Thoracic aorta (tissue), 2 donors: ENCODE measurements at regions not wholly inside any gene's neighbourhood (a gene's known extent, or its start where the extent isn't known, plus 50 kb on each side); places are given as distances from the start of the nearest gene placed in this dataset.

ENCODE experiments used
- ATAC-seq: fragments of 150-250 bp; one replicate; pipeline ENCODE4 v1.8.0; 2017; ENCODE audit warnings: low read depth; ENCODE audit not compliant: insufficient number of reproducible peaks, low FRiP score
- DNase-seq: peaks from one replicate; pipeline ENCODE4 v3.0.0-alpha.2; 2020; ENCODE audit warnings: low spot score
- H3K27ac ChIP-seq, 2 donors: fragments of 200-600 bp; sonication (generic); 1 replicate in 1 of 2; 2 replicates in 1 of 2; pipeline ENCODE4 v1.5.1; 2016; ENCODE audit warnings: mild to moderate bottlenecking in 2 of 2, moderate library complexity in 2 of 2
- H3K27me3 ChIP-seq: fragments of 200-600 bp; sonication (generic); replicated peaks from 2 replicates; pipeline ENCODE4 v1.6.0; 2016; ENCODE audit warnings: mild to moderate bottlenecking; ENCODE audit not compliant: insufficient read depth
- H3K36me3 ChIP-seq: fragments of 200-600 bp; sonication (generic); one replicate; pipeline ENCODE4 v1.5.1; 2016
- H3K4me1 ChIP-seq, 2 donors: fragments of 200-600 bp; sonication (generic); 1 replicate in 1 of 2; 2 replicates in 1 of 2; pipeline versions ENCODE4 v1.5.1 to v1.6.0; 2016; ENCODE audit warnings: low read depth in 2 of 2, mild to moderate bottlenecking in 1 of 2; ENCODE audit not compliant: control insufficient read depth in 1 of 2
- H3K4me3 ChIP-seq: fragments of 200-600 bp; sonication (generic); 2 replicates; pipeline ENCODE4 v1.5.1; 2016; ENCODE audit warnings: mild to moderate bottlenecking
- H3K9me3 ChIP-seq: fragments of 200-600 bp; sonication (generic); 2 replicates; pipeline ENCODE4 v1.5.1; 2016
- TF ChIP-seq, protein P1 (sequence below): fragments of 200-600 bp; sonication (generic); IDR thresholded peaks from one replicate; pipeline ENCODE4 v1.5.1; 2019; ENCODE audit warnings: antibody characterized with exemption

GRCh38 chr5:105134328-105134727 lies 1571.7 kb upstream of the NUDT12 start:
- Histone ChIP-seq H3K4me1 (no peaks in the 10 kb centered on the region), H3K9me3 (no peaks in the 10 kb centered on the region), H3K27ac (no peak overlapping the region), H3K4me3 (no peak overlapping the region), H3K36me3 (no peaks in the 10 kb centered on the region), H3K27me3 (no peaks in the 10 kb centered on the region)
- TF ChIP-seq, protein P1, sequence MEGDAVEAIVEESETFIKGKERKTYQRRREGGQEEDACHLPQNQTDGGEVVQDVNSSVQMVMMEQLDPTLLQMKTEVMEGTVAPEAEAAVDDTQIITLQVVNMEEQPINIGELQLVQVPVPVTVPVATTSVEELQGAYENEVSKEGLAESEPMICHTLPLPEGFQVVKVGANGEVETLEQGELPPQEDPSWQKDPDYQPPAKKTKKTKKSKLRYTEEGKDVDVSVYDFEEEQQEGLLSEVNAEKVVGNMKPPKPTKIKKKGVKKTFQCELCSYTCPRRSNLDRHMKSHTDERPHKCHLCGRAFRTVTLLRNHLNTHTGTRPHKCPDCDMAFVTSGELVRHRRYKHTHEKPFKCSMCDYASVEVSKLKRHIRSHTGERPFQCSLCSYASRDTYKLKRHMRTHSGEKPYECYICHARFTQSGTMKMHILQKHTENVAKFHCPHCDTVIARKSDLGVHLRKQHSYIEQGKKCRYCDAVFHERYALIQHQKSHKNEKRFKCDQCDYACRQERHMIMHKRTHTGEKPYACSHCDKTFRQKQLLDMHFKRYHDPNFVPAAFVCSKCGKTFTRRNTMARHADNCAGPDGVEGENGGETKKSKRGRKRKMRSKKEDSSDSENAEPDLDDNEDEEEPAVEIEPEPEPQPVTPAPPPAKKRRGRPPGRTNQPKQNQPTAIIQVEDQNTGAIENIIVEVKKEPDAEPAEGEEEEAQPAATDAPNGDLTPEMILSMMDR: no peak
- no peak for DNase-seq
- ATAC-seq: no peak

GRCh38 chr5:105133087-105133486 lies 1570.5 kb upstream of the NUDT12 start:
- Histone ChIP-seq H3K36me3 (no peaks in the 10 kb centered on the region), H3K9me3 (no peaks in the 10 kb centered on the region), H3K27ac (no peak overlapping the region), H3K27me3 (no peaks in the 10 kb centered on the region), H3K4me3 (no peak overlapping the region), H3K4me1 (no peaks in the 10 kb centered on the region)
- ATAC-seq (no peak), DNase-seq (no peak)
- TF ChIP-seq, protein P1: no peak

- Histone ChIP-seq H3K36me3 (no peaks in the 10 kb centered on the region), H3K27ac (no peak overlapping the region), H3K9me3 (no peaks in the 10 kb centered on the region), H3K4me3 (no peak overlapping the region), H3K27me3 (no peaks in the 10 kb centered on the region), H3K4me1 (no peaks in the 10 kb centered on the region)
- TF ChIP-seq, protein P1: no peak
- ATAC-seq: no peak
- no peak for DNase-seq
These were observed 1570.0 kb upstream of the NUDT12 start for GRCh38 chr5:105132581-105132980.

DNA sequence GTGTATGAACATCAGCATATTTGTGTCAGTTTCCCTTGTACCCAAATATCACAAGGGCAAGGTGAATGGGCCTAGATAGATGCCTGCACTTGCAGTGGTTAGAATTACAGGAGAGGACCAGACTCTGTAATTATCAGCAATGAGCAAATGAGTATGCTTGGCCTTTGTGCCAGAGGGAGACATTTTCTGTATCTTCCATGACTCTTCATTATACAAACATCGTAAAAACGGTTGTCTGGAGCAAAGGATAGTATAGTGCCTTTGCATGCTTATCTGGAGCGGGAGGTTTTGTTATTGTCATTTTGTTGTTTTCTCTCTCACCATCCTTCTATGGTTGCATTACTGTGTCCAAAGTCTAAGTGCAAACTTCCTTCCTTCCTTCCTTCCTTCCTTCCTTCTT lies 1568.5 kb upstream of the NUDT12 start:
- Histone ChIP-seq H3K36me3 (no peaks in the 10 kb centered on the region), H3K27me3 (no peaks in the 10 kb centered on the region), H3K9me3 (no peaks in the 10 kb centered on the region), H3K4me1 (no peaks in the 10 kb centered on the region), H3K4me3 (no peak overlapping the region), H3K27ac (no peak overlapping the region)
- DNase-seq (no peak), ATAC-seq (no peak)
- TF ChIP-seq, protein P1: no peak

DNA sequence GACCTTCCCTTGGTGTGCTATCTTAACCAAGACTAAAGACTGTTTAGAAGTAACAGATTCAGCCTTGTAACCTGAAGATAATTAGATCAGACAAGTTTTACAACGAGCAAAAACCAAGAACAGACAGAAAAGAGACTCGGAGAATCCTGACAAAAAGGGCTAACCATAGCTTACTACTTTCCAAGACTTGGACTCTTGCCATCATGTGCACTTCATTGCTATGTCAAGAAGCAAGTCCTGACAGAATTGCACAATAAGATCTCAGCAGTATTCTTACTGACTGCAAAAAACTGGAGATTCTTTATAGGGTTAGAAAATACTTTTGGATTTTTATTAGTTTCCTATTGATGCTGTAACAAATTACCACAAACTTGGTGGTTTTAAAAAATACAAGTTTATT lies 1539.0 kb upstream of the NUDT12 start:
- no peak for DNase-seq
- Histone ChIP-seq H3K36me3 (no peaks in the 10 kb centered on the region), H3K9me3 (no peaks in the 10 kb centered on the region), H3K4me3 (no peak overlapping the region), H3K27me3 (no peaks in the 10 kb centered on the region), H3K4me1 (no peaks in the 10 kb centered on the region), H3K27ac (no peak overlapping the region)
- ATAC-seq: no peak
- TF ChIP-seq, protein P1: no peak
